Esophagus muscularis mucosa (tissue), 3 donors: ENCODE measurements at regions not wholly inside any gene's neighbourhood (a gene's known extent, or its start where the extent isn't known, plus 50 kb on each side); places are given as distances from the start of the nearest gene placed in this dataset.

Source experiments
- POLR2A ChIP-seq: fragments of 450-650 bp; IDR thresholded peaks from one replicate; pipeline ENCODE4 v1.6.1; 2017; ENCODE audit warnings: antibody characterized with exemption, moderate library complexity, mild to moderate bottlenecking, low read depth
- TF ChIP-seq, protein P1 (sequence below), 3 experiments: fragments of 200-600 bp in 2 of 3; fragments of 450-650 bp in 1 of 3; sonication (generic) in 2 of 3; IDR thresholded peaks; one replicate each; pipeline ENCODE4 v1.5.1; 2017 to 2019; ENCODE audit warnings: antibody characterized with exemption in 3 of 3, mild to moderate bottlenecking in 2 of 3, moderate library complexity in 1 of 3

DNA sequence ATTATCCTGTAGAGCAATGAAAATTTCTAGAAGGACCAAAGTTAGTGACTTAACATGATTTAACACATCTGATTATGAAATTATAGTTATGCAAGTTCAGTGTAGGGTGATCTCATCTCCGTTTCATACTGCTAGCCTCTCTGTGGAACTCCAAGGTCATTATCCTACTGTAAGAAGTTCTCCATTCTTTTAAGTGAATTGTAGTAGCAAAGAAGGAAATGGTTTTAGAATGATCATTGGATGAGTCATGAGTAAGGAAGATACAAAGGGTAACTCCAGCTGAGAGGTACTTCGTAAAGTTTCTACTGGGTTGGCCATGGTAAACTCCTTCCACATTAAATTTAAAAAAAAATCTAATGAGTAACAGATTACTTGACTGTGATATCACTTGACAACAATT, 215.0 kb upstream of the GIMD1 start:
- no peak for TF ChIP-seq POLR2A
- TF ChIP-seq, protein P1, sequence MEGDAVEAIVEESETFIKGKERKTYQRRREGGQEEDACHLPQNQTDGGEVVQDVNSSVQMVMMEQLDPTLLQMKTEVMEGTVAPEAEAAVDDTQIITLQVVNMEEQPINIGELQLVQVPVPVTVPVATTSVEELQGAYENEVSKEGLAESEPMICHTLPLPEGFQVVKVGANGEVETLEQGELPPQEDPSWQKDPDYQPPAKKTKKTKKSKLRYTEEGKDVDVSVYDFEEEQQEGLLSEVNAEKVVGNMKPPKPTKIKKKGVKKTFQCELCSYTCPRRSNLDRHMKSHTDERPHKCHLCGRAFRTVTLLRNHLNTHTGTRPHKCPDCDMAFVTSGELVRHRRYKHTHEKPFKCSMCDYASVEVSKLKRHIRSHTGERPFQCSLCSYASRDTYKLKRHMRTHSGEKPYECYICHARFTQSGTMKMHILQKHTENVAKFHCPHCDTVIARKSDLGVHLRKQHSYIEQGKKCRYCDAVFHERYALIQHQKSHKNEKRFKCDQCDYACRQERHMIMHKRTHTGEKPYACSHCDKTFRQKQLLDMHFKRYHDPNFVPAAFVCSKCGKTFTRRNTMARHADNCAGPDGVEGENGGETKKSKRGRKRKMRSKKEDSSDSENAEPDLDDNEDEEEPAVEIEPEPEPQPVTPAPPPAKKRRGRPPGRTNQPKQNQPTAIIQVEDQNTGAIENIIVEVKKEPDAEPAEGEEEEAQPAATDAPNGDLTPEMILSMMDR (IDR thresholded peaks at IDR 0.05): no peak
